Suprapubic skin (tissue), 4 donors: ENCODE measurements at regions not wholly inside any gene's neighbourhood (a gene's known extent, or its start where the extent isn't known, plus 50 kb on each side); places are given as distances from the start of the nearest gene placed in this dataset.

ENCODE experiments used
- POLR2A ChIP-seq, 2 donors: fragments of 450-650 bp; IDR thresholded peaks; one replicate each; pipeline ENCODE4 v1.6.1; 2017; ENCODE audit warnings: antibody characterized with exemption in 2 of 2, mild to moderate bottlenecking in 2 of 2, moderate library complexity in 2 of 2
- POLR2AphosphoS5 ChIP-seq, 3 donors: sonication (generic); formaldehyde crosslinking; IDR thresholded peaks; one replicate each; pipeline ENCODE4 v1.6.1; 2017; ENCODE audit warnings: antibody characterized with exemption in 3 of 3
- TF ChIP-seq, protein P1 (sequence below), 2 donors: fragments of 200-600 bp in 1 of 2; fragments of 450-650 bp in 1 of 2; sonication (generic) in 1 of 2; IDR thresholded peaks; one replicate each; pipeline ENCODE4 v1.5.1; 2016 to 2019; ENCODE audit warnings: antibody characterized with exemption in 2 of 2, mild to moderate bottlenecking in 1 of 2, moderate library complexity in 1 of 2

DNA sequence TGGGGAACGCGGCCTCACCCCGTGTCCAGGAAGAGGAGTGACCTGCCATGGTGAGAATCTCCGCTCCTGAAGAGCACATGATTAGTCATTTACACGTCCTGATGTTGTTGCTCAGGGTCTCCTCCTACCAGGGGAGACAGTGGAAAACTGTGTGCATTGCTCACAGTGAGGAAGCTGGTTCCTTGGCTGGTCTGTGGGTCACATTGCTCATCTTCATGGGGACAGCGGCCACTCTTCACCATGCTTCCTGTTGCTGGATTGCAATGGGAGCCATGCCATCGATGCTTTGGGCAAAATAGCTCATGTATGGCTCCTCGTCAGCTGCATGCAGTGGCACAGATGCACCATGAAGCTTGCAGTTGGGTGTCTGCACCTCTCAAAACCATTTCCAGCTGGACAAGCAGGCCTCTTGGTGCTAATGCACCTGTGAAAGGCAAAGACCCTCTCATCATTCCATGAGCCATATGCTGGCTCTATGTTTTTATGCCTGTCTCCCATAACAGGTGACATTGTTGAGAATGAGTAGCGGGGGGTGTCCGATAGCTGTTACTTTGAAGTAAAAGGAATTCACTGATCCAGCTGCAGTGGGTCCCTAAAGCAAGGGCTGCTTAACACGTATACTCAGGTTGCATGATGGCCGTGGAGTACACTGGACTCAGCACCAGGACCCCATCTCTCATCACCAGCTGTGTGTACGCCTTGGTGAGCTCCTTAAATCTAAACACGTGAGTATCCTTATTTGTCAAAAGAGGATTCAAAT, 135.0 kb upstream of the ALKAL2 start:
- TF ChIP-seq POLR2A (IDR thresholded peaks at IDR 0.05) (no peak), POLR2AphosphoS5 (IDR thresholded peaks at IDR 0.05) (no peak)
- TF ChIP-seq, protein P1, sequence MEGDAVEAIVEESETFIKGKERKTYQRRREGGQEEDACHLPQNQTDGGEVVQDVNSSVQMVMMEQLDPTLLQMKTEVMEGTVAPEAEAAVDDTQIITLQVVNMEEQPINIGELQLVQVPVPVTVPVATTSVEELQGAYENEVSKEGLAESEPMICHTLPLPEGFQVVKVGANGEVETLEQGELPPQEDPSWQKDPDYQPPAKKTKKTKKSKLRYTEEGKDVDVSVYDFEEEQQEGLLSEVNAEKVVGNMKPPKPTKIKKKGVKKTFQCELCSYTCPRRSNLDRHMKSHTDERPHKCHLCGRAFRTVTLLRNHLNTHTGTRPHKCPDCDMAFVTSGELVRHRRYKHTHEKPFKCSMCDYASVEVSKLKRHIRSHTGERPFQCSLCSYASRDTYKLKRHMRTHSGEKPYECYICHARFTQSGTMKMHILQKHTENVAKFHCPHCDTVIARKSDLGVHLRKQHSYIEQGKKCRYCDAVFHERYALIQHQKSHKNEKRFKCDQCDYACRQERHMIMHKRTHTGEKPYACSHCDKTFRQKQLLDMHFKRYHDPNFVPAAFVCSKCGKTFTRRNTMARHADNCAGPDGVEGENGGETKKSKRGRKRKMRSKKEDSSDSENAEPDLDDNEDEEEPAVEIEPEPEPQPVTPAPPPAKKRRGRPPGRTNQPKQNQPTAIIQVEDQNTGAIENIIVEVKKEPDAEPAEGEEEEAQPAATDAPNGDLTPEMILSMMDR (IDR thresholded peaks at IDR 0.05) = no peak
